GM12874 (cell line): ENCODE measurements at regions not wholly inside any gene's neighbourhood (a gene's known extent, or its start where the extent isn't known, plus 50 kb on each side); places are given as distances from the start of the nearest gene placed in this dataset.

Experiments used
- TF ChIP-seq, protein P1 (sequence below): IDR thresholded peaks from 2 replicates; pipeline ENCODE4 v1.5.1; 2011; ENCODE audit warnings: low read depth, mild to moderate bottlenecking, control low read depth, low read length, moderate library complexity; ENCODE audit not compliant: insufficient read depth

DNA sequence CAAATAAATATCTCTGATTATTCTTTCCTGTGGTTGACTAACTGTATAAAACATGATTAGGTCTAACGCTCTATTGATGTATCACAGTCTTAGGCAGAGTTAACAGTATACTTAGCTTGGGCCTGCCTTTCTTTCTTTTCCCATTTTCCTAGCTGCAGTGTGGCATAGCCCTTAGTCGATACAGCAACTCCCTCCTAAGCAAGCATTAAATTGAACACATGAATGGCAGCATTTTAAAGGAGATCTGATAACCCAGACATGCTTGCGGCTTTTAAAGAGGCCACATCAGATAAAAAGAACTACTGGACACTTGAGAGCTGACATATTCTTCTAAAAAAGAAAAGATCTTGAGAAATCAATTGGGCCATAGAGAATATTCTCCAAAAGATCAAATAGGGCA is 312.0 kb upstream of the TMPRSS15 start:
- TF ChIP-seq, protein P1, sequence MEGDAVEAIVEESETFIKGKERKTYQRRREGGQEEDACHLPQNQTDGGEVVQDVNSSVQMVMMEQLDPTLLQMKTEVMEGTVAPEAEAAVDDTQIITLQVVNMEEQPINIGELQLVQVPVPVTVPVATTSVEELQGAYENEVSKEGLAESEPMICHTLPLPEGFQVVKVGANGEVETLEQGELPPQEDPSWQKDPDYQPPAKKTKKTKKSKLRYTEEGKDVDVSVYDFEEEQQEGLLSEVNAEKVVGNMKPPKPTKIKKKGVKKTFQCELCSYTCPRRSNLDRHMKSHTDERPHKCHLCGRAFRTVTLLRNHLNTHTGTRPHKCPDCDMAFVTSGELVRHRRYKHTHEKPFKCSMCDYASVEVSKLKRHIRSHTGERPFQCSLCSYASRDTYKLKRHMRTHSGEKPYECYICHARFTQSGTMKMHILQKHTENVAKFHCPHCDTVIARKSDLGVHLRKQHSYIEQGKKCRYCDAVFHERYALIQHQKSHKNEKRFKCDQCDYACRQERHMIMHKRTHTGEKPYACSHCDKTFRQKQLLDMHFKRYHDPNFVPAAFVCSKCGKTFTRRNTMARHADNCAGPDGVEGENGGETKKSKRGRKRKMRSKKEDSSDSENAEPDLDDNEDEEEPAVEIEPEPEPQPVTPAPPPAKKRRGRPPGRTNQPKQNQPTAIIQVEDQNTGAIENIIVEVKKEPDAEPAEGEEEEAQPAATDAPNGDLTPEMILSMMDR, result no peak

DNA sequence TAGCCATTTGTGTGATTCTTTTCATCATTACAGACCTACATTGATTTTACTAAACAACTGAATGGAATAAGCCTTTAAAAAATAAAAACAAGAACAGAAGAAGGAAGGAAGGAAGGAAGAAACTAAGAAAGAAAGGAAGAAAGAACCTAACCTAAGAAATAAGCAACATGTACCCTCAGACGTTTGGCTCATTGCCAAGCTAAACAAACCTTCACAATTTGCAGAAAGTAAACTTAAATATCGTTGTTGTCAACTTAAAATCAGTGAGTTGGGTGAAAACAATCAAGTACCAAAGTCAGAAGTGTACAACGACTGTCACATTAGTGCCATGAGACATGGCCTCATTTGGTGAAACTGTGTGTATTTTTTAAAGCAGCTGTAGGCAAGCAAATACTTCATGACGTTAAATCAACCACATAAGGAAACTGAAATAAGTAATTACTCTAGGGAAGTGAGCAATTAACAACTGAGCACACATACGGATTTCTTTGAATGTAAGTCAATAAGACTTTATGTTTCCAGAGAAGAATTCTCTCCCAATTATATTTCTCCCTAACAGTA is 313.1 kb upstream of the TMPRSS15 start:
- TF ChIP-seq, protein P1, result no peak

DNA sequence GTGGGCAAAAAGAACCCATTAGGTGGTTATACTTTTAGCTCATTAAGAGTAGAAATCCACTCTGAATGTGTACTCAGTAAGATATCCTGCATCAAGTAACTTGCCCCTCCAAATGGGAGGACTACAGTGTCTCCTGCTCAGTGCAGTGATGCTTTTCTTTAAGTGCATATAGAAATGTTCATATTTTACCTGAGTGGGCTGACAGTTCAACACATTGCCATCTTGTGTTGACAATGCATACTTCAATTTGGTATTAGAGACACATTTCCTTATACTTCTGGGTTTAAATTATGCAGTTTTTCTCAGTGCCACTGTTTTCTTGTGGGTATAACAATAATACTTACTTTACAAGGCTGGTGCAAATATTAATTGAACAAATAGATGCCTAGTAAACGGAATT is 318.6 kb upstream of the TMPRSS15 start:
- TF ChIP-seq, protein P1, result no peak

DNA sequence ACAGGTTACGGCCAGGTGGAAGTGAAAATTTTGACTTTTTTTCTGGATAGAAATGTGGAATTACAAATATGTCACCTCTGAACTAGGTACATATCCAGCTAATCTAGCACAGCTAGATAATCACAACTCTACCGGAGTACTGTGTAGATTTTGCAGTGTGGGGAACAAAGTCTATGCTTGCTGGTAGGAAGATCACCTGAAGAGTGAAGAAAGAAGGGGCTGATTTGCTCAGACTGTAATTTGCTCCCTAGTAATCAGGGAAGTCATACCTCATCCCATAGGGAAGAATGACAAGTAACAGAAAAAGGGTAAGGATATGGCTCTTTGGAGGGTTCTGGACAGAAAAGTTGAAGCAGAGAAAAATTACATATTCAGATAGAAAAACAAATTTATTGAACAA is 319.6 kb upstream of the TMPRSS15 start:
- TF ChIP-seq, protein P1, result no peak

DNA sequence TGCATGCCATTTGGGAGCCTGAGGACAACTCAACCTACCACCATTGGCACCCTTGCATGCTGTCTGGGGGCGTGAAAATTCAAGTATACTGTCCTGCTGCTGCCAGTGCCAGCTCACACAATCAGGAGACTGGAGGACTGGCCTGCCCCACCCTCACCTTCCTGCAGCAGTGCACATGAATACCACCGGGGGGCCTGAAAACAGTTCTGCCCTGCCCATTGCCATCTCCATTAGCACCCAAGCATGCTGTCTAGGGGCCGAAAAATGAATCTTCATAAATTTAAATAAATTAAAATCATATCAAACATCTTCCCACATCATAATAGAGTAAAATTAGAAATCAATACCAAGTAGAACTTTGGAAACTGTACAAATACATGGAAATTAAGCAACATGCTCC is 322.1 kb upstream of the TMPRSS15 start:
- TF ChIP-seq, protein P1, result peak; percentile 18; the same call in 1 of the 2 replicates

DNA sequence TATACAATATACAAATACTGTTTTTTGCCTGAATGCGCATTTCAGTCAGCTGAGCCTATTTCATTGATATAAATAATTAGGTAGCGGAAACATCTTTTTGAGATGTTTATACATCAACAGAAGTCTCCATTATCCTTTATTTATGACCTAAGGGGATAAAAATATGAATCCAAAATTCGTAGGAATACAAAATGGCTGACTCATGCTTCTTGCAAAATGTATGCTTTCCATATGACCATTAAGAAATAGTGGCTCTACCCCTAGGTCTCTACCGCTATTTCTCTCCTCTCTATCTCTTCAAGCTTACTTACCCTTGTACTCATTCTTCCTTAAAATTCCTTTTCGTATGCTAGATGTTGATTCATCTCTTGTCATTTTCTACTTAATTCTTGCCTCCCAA is 338.4 kb upstream of the TMPRSS15 start:
- TF ChIP-seq, protein P1, result no peak

DNA sequence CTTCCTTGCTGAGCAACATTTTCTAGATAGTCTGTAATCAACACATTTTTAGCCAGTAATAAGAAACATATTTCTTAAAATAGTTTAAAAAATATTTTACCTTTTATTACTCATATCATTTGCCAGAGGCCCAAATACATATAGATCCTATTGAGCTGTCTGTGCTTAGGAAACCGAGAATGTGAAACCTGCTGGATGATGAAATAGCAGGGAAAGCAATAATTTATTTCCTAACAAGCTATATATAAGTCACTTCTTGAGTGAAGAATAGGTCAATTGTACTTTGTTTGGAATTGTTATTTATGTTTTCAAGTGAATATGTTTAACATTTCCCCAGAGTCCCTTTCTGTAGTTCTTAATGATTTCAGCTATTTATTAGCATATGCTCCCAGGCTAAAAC is 339.9 kb upstream of the TMPRSS15 start:
- TF ChIP-seq, protein P1, result no peak
